K562 (cell line): ENCODE measurements at regions not wholly inside any gene's neighbourhood (a gene's known extent, or its start where the extent isn't known, plus 50 kb on each side); places are given as distances from the start of the nearest gene placed in this dataset.

Experiments used
- ATF2 ChIP-seq: sonication (generic); formaldehyde crosslinking; IDR thresholded peaks from 2 replicates; pipeline ENCODE4 v1.8.1; 2022; ENCODE audit warnings: missing genetic modification reagents
- NKRF ChIP-seq: fragments of 450-650 bp; IDR thresholded peaks from 2 replicates; pipeline ENCODE4 v1.6.1; 2016; ENCODE audit warnings: borderline replicate concordance
- TF ChIP-seq, protein P1 (sequence below), 3 experiments: fragments of 200-800 bp in 1 of 3; fragments of 250-450 bp in 1 of 3; fragments of 450-650 bp in 1 of 3; sonication (Bioruptor Pico) in 1 of 3; sonication (Bioruptor generic) in 1 of 3; formaldehyde crosslinking in 1 of 3; IDR thresholded peaks; 2 replicates each; pipeline versions ENCODE4 v1.6.1 to v1.8.0; 2016 to 2022; ENCODE audit warnings: mild to moderate bottlenecking in 2 of 3, missing genetic modification characterization in 2 of 3, missing compliant biosample characterization in 1 of 3, moderate library complexity in 1 of 3

DNA sequence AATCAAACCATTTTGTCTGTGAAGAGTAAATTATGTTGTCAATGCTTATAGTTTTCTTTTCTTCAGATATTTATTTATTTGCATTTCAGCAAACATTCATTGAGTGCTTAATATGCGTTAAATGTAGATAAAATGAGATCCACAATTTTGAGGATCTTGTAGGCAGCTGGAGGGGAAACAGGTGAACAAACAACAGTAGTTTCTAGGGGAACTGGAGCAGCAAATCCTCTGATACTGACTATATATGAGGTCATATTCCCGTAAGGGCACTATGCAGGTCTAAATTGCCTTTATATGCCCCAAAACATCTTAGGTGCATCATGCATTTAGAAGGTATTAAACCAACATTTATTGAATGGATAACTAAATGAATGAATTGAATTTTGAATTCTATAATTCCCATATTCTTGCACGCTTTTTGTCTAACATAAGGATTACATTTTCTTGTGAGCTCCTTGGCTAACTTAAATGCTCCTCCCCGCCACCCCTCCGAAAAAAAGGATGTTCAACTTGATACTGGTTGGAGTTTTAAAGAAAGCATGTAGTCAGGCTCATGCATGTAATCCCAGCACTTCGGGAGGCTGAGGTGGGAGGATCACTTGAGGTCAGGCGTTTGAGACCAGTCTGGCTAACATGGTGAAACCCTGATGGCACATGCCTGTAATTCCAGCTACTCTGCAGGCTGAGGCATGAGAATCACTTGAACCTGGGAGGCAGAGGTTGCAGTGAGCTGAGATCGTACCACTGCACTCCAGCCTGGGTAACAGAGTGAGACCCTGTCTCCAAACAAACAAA, 299.8 kb downstream of the TMEM38B start (continued):
- TF ChIP-seq, protein P1, sequence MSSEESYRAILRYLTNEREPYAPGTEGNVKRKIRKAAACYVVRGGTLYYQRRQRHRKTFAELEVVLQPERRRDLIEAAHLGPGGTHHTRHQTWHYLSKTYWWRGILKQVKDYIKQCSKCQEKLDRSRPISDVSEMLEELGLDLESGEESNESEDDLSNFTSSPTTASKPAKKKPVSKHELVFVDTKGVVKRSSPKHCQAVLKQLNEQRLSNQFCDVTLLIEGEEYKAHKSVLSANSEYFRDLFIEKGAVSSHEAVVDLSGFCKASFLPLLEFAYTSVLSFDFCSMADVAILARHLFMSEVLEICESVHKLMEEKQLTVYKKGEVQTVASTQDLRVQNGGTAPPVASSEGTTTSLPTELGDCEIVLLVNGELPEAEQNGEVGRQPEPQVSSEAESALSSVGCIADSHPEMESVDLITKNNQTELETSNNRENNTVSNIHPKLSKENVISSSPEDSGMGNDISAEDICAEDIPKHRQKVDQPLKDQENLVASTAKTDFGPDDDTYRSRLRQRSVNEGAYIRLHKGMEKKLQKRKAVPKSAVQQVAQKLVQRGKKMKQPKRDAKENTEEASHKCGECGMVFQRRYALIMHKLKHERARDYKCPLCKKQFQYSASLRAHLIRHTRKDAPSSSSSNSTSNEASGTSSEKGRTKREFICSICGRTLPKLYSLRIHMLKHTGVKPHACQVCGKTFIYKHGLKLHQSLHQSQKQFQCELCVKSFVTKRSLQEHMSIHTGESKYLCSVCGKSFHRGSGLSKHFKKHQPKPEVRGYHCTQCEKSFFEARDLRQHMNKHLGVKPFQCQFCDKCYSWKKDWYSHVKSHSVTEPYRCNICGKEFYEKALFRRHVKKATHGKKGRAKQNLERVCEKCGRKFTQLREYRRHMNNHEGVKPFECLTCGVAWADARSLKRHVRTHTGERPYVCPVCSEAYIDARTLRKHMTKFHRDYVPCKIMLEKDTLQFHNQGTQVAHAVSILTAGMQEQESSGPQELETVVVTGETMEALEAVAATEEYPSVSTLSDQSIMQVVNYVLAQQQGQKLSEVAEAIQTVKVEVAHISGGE (CRISPR knock-in tag; IDR thresholded peaks at IDR 0.05) = no peak
- no peak for TF ChIP-seq NKRF
- TF ChIP-seq ATF2 (CRISPR knock-in tag) = no peak
- TF ChIP-seq, all 486 proteins: peak for 0
